ENCODE measurements at regions not wholly inside any gene's neighbourhood (a gene's known extent, or its start where the extent isn't known, plus 50 kb on each side); places are given as distances from the start of the nearest gene placed in this dataset.

DNA sequence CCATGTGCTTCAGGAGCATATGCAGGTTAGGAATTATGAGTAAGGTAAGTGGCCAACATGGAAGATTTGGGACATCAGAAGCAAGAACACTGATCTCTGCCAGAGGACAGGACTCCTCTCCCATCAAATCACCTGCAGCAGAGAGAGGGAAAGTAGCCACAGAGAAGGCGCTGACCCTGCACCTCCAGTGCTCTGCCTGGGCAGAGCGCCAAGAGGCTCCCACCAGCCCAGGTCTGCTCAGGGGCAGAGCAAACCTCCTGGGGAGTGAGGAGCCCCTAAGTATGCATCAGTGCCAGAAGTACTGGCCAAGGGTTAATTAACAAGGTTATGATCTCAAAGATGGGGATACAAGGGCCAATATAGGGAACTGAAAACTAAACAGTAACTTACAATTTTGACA is 545.3 kb upstream of the TRPC7 start:
- TF ChIP-seq, protein P1, sequence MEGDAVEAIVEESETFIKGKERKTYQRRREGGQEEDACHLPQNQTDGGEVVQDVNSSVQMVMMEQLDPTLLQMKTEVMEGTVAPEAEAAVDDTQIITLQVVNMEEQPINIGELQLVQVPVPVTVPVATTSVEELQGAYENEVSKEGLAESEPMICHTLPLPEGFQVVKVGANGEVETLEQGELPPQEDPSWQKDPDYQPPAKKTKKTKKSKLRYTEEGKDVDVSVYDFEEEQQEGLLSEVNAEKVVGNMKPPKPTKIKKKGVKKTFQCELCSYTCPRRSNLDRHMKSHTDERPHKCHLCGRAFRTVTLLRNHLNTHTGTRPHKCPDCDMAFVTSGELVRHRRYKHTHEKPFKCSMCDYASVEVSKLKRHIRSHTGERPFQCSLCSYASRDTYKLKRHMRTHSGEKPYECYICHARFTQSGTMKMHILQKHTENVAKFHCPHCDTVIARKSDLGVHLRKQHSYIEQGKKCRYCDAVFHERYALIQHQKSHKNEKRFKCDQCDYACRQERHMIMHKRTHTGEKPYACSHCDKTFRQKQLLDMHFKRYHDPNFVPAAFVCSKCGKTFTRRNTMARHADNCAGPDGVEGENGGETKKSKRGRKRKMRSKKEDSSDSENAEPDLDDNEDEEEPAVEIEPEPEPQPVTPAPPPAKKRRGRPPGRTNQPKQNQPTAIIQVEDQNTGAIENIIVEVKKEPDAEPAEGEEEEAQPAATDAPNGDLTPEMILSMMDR (conservative IDR thresholded peaks at IDR 0.05; ENCODE audit: low read depth, low read length): no peak
- no peak for TF ChIP-seq EZH2 (IDR thresholded peaks at IDR 0.05; ENCODE audit: borderline replicate concordance, low read depth, low read length, poor library complexity, severe bottlenecking)

Data from A673 (cell line).